ENCODE measurements at regions not wholly inside any gene's neighbourhood (a gene's known extent, or its start where the extent isn't known, plus 50 kb on each side); places are given as distances from the start of the nearest gene placed in this dataset.

- TF ChIP-seq CTCF (IDR thresholded peaks at IDR 0.05) (no peak), ZFX (IDR thresholded peaks at IDR 0.05; ENCODE audit: borderline replicate concordance) (no peak)
Observed at GRCh38 chr6:104170401-104170800, 689.3 kb downstream of the HACE1 start.

All from 22Rv1 (cell line).